IMR-90 (cell line): ENCODE measurements at regions not wholly inside any gene's neighbourhood (a gene's known extent, or its start where the extent isn't known, plus 50 kb on each side); places are given as distances from the start of the nearest gene placed in this dataset.

Experiments
- ATAC-seq: fragments of 200-7000 bp; cut with Tn5 transposase; 2 replicates; pipeline ENCODE4 v1.9.1; 2020; ENCODE audit warnings: low read depth, mild to moderate bottlenecking, moderate library complexity
- BruUV-seq: library from RNA; stranded (reverse); fragments of 400-500 nt; replicated peaks from 2 replicates; lab custom pipeline; 2021; lab: Mats Ljungman, UMichigan
- CTCF ChIA-PET: fragments of 300-600 bp; formaldehyde crosslinking; extraction: SDS; loops from one replicate; lab custom pipeline; 2021; ENCODE audit warnings: antibody characterized with exemption; lab: Yijun Ruan, JAX
- POLR2A ChIA-PET: fragments of 300-600 bp; sonication (Branson Sonifier 250); formaldehyde crosslinking; loops from one replicate; lab custom pipeline; 2022; ENCODE audit warnings: antibody characterized with exemption; ENCODE audit not compliant: unreplicated experiment; lab: Charles Lee
- DNase-seq: peaks from one replicate; pipeline ENCODE4 v3.0.0; 2013
- H2AFZ ChIP-seq: replicated peaks from 2 replicates; pipeline ENCODE3; 2013; ENCODE audit warnings: low read length, mild to moderate bottlenecking; ENCODE audit not compliant: poor library complexity
- H2AK5ac ChIP-seq: 2 replicates; pipeline ENCODE4 v1.6.1; 2013; ENCODE audit warnings: low read depth, low read length, inconsistent platforms
- H2AK9ac ChIP-seq: replicated peaks from 2 replicates; pipeline ENCODE3; 2013; ENCODE audit warnings: mild to moderate bottlenecking, low read depth, low read length, moderate library complexity; ENCODE audit not compliant: poor library complexity
- H2BK120ac ChIP-seq: 2 replicates; pipeline ENCODE4 v1.6.1; 2013; ENCODE audit warnings: low read depth, low read length, inconsistent platforms
- H2BK15ac ChIP-seq: 3 replicates; pipeline ENCODE4 v1.6.1; 2013; ENCODE audit warnings: low read depth, low read length, inconsistent platforms
- H2BK20ac ChIP-seq: 2 replicates; pipeline ENCODE4 v1.6.1; 2013; ENCODE audit warnings: low read depth, mild to moderate bottlenecking, inconsistent platforms, low read length, moderate library complexity
- H2BK5ac ChIP-seq: 2 replicates; pipeline ENCODE4 v1.6.1; 2013; ENCODE audit warnings: mild to moderate bottlenecking, low read depth, low read length, inconsistent platforms; ENCODE audit not compliant: poor library complexity, severe bottlenecking
- H3K14ac ChIP-seq: replicated peaks from 2 replicates; pipeline ENCODE4 v1.6.1; 2013; ENCODE audit warnings: low read depth, low read length, inconsistent platforms
- H3K18ac ChIP-seq: 2 replicates; pipeline ENCODE4 v1.6.1; 2013; ENCODE audit warnings: low read depth, low read length, control low read depth
- H3K23ac ChIP-seq: 2 replicates; pipeline ENCODE4 v1.6.1; 2013; ENCODE audit warnings: low read depth, low read length, inconsistent platforms
- H3K27ac ChIP-seq: 2 replicates; pipeline ENCODE4 v1.5.1; 2013; ENCODE audit warnings: mild to moderate bottlenecking, control low read depth, low read length; ENCODE audit not compliant: insufficient read depth
- H3K27me3 ChIP-seq: 2 replicates; pipeline ENCODE4 v1.6.1; 2013; ENCODE audit warnings: low read length; ENCODE audit not compliant: control insufficient read depth, insufficient read depth
- H3K36me3 ChIP-seq: 2 replicates; pipeline ENCODE4 v1.6.1; 2013; ENCODE audit warnings: low read length, mixed read lengths; ENCODE audit not compliant: control insufficient read depth, insufficient read depth
- H3K4ac ChIP-seq: 2 replicates; pipeline ENCODE4 v1.6.1; 2013; ENCODE audit warnings: low read depth, low read length, inconsistent platforms
- H3K4me1 ChIP-seq: 2 replicates; pipeline ENCODE4 v1.6.1; 2013; ENCODE audit warnings: low read length, mixed read lengths; ENCODE audit not compliant: control insufficient read depth, insufficient read depth
- H3K4me2 ChIP-seq: 2 replicates; pipeline ENCODE4 v1.6.1; 2013; ENCODE audit warnings: low read depth, mild to moderate bottlenecking, control low read depth, low read length, moderate library complexity
- H3K4me3 ChIP-seq: 2 replicates; pipeline ENCODE4 v1.5.1; 2013; ENCODE audit warnings: low read depth, mild to moderate bottlenecking, control low read depth, low read length, moderate library complexity; ENCODE audit not compliant: insufficient read depth
- H3K56ac ChIP-seq: 2 replicates; pipeline ENCODE4 v1.6.1; 2013; ENCODE audit warnings: low read length, inconsistent platforms; ENCODE audit not compliant: insufficient read depth; ENCODE audit errors: extremely low read depth
- H3K79me1 ChIP-seq, 2 experiments: 2 replicates each; pipeline ENCODE4 v1.6.1; 2013; ENCODE audit warnings: low read length in 2 of 2, inconsistent platforms in 1 of 2, low read depth in 1 of 2
- H3K9ac ChIP-seq: 2 replicates; pipeline ENCODE4 v1.6.1; 2013; ENCODE audit warnings: low read depth, low read length, control low read depth
- H3K9me1 ChIP-seq: 2 replicates; pipeline ENCODE4 v1.6.1; 2013; ENCODE audit warnings: low read length, inconsistent platforms; ENCODE audit not compliant: insufficient read depth
- H3K9me3 ChIP-seq: 2 replicates; pipeline ENCODE4 v1.6.1; 2013; ENCODE audit warnings: low read length; ENCODE audit not compliant: control insufficient read depth, insufficient read depth
- H4K20me1 ChIP-seq: 2 replicates; pipeline ENCODE4 v1.6.1; 2013; ENCODE audit warnings: low read length, inconsistent platforms; ENCODE audit not compliant: insufficient read depth
- H4K5ac ChIP-seq: 2 replicates; pipeline ENCODE4 v1.6.1; 2013; ENCODE audit warnings: mild to moderate bottlenecking, low read depth, low read length, control low read depth
- H4K8ac ChIP-seq, 2 experiments: 2 replicates each; pipeline ENCODE4 v1.6.1; 2013; ENCODE audit warnings: low read depth in 2 of 2, low read length in 2 of 2, control low read depth in 1 of 2, inconsistent platforms in 1 of 2
- H4K91ac ChIP-seq: 2 replicates; pipeline ENCODE4 v1.6.1; 2013; ENCODE audit warnings: low read depth, low read length, inconsistent platforms; ENCODE audit not compliant: insufficient read depth
- BHLHE40 ChIP-seq: fragments of 150-350 bp; IDR thresholded peaks from 2 replicates; pipeline ENCODE4 v1.6.1; 2016; ENCODE audit warnings: mild to moderate bottlenecking, low read depth, low read length
- CEBPB ChIP-seq: IDR thresholded peaks from 2 replicates; pipeline ENCODE4 v1.6.1; 2012; ENCODE audit warnings: low read depth, low read length, improper control_type of control experiment
- FOS ChIP-seq: fragments of 150-350 bp; IDR thresholded peaks from 2 replicates; pipeline ENCODE4 v1.6.1; 2016; ENCODE audit warnings: low read depth, low read length
- MAFK ChIP-seq: IDR thresholded peaks from 2 replicates; pipeline ENCODE4 v1.6.1; 2012; ENCODE audit warnings: low read depth, low read length, improper control_type of control experiment
- MAZ ChIP-seq: IDR thresholded peaks from 2 replicates; pipeline ENCODE4 v1.6.1; 2012; ENCODE audit warnings: low read depth, mild to moderate bottlenecking, low read length, improper control_type of control experiment, moderate library complexity, borderline replicate concordance
- MXI1 ChIP-seq: IDR thresholded peaks from 2 replicates; pipeline ENCODE4 v1.6.1; 2012; ENCODE audit warnings: low read depth, mild to moderate bottlenecking, low read length, moderate library complexity, borderline replicate concordance
- POLR2A ChIP-seq: IDR thresholded peaks from 2 replicates; pipeline ENCODE4 v1.6.1; 2012; ENCODE audit warnings: mild to moderate bottlenecking, low read depth, low read length
- RAD21 ChIP-seq: IDR thresholded peaks from 2 replicates; pipeline ENCODE4 v1.6.1; 2012; ENCODE audit warnings: low read length, improper control_type of control experiment
- RCOR1 ChIP-seq: IDR thresholded peaks from 2 replicates; pipeline ENCODE4 v1.6.1; 2012; ENCODE audit warnings: mild to moderate bottlenecking, low read length, improper control_type of control experiment; ENCODE audit not compliant: insufficient replicate concordance
- RFX5 ChIP-seq: IDR thresholded peaks from 2 replicates; pipeline ENCODE4 v1.8.0; 2012; ENCODE audit warnings: low read depth, mild to moderate bottlenecking, low read length, moderate library complexity
- SMC3 ChIP-seq: fragments of 150-350 bp; IDR thresholded peaks from 2 replicates; pipeline ENCODE4 v1.6.1; 2016; ENCODE audit warnings: low read depth, mild to moderate bottlenecking, antibody characterized with exemption, low read length, moderate library complexity
- WGBS, 2 experiments: methylation state at CpG; one replicate each; pipeline versions ENCODE4 v1.1.5 to v1.1.7; 2013; ENCODE audit warnings: missing lambda C conversion rate in 2 of 2; ENCODE audit not compliant: insufficient read length in 1 of 2; ENCODE audit errors: extremely low coverage in 2 of 2; 5-methylcytosine and 5-hydroxymethylcytosine counted together
- dilution Hi-C: fragments of 300-500 bp; cut with HindIII; formaldehyde crosslinking; loops from one replicate; pipeline ENCODE4 v1.14.3; 2018; ENCODE audit warnings: low sequenced_read_pairs; ENCODE audit not compliant: unreplicated experiment
- in situ Hi-C: fragments of 300-500 bp; cut with MboI; formaldehyde crosslinking; loops from 3 replicates; pipeline ENCODE4 v1.14.3; 2019; ENCODE audit warnings: low sequenced_read_pairs, inconsistent platforms, mixed read lengths
- intact Hi-C: fragments of 100-400 bp; cut with micrococcal nuclease; formaldehyde crosslinking; loops from 2 replicates; pipeline ENCODE4 v1.10.0; 2022
- TF ChIP-seq, protein P1 (sequence below): fragments of 150-350 bp; IDR thresholded peaks from 2 replicates; pipeline ENCODE4 v1.6.1; 2017; ENCODE audit warnings: mild to moderate bottlenecking, antibody characterized with exemption, low read length, low read depth
- TF ChIP-seq, protein P2 (sequence below): conservative IDR thresholded peaks from 2 replicates; pipeline ENCODE4 v1.5.1; 2012; ENCODE audit warnings: mild to moderate bottlenecking, low read depth, low read length, improper control_type of control experiment
- TF ChIP-seq, protein P3 (sequence below): fragments of 150-350 bp; IDR thresholded peaks from 2 replicates; pipeline ENCODE4 v1.6.1; 2016; ENCODE audit warnings: low read depth, mild to moderate bottlenecking, low read length, moderate library complexity, borderline replicate concordance

DNA sequence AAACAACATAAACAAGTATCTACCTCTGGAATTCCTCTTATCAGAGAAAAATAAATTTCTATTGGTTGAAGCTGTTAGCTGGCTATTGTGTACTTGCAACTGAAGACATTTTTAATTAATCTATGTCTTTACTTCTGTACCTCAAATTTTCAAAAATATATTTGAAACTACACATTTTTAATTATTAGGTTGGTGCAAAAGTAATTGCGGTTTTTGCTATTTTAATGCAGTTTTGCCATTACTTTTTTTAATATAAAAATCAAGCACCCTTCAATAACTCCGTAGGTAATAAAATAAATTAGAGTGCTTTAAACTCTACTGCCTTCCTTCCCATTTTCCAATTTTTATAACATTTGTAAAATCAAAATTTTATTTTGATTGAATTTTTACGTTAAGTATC, 262.1 kb upstream of the DUSP10 start:
- ATAC-seq: no peak
- no TSS peak for BruUV-seq
- intact Hi-C loops: no loop called here
- dilution Hi-C loops: no loop called here
- H3K4me3 ChIP-seq: no peak overlapping the region
- no peak for DNase-seq
- H3K23ac ChIP-seq: no peak overlapping the region
- no peak overlapping the region for H4K5ac ChIP-seq
- no peak overlapping the region for H2BK15ac ChIP-seq
- no peaks in the 10 kb centered on the region for H3K27me3 ChIP-seq
- no peak overlapping the region for H3K4me2 ChIP-seq
- H2AFZ ChIP-seq: no peak overlapping the region
- no peaks in the 10 kb centered on the region for H3K79me1 ChIP-seq
- in situ Hi-C loops: no loop called here
- no peak overlapping the region for H3K9ac ChIP-seq
- no peak overlapping the region for H4K91ac ChIP-seq
- H2AK9ac ChIP-seq: no peak overlapping the region
- H2AK5ac ChIP-seq: no peak overlapping the region
- TF ChIP-seq, protein P1, sequence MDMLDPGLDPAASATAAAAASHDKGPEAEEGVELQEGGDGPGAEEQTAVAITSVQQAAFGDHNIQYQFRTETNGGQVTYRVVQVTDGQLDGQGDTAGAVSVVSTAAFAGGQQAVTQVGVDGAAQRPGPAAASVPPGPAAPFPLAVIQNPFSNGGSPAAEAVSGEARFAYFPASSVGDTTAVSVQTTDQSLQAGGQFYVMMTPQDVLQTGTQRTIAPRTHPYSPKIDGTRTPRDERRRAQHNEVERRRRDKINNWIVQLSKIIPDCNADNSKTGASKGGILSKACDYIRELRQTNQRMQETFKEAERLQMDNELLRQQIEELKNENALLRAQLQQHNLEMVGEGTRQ: no peak
- TF ChIP-seq, protein P2, sequence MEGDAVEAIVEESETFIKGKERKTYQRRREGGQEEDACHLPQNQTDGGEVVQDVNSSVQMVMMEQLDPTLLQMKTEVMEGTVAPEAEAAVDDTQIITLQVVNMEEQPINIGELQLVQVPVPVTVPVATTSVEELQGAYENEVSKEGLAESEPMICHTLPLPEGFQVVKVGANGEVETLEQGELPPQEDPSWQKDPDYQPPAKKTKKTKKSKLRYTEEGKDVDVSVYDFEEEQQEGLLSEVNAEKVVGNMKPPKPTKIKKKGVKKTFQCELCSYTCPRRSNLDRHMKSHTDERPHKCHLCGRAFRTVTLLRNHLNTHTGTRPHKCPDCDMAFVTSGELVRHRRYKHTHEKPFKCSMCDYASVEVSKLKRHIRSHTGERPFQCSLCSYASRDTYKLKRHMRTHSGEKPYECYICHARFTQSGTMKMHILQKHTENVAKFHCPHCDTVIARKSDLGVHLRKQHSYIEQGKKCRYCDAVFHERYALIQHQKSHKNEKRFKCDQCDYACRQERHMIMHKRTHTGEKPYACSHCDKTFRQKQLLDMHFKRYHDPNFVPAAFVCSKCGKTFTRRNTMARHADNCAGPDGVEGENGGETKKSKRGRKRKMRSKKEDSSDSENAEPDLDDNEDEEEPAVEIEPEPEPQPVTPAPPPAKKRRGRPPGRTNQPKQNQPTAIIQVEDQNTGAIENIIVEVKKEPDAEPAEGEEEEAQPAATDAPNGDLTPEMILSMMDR: no peak
- TF ChIP-seq CEBPB (no peak), MAFK (no peak), SMC3 (no peak), MAZ (no peak), RCOR1 (no peak), BHLHE40 (no peak), RAD21 (no peak), POLR2A (no peak), MXI1 (no peak), RFX5 (no peak), FOS (no peak)
- TF ChIP-seq, protein P3, sequence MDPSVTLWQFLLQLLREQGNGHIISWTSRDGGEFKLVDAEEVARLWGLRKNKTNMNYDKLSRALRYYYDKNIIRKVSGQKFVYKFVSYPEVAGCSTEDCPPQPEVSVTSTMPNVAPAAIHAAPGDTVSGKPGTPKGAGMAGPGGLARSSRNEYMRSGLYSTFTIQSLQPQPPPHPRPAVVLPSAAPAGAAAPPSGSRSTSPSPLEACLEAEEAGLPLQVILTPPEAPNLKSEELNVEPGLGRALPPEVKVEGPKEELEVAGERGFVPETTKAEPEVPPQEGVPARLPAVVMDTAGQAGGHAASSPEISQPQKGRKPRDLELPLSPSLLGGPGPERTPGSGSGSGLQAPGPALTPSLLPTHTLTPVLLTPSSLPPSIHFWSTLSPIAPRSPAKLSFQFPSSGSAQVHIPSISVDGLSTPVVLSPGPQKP: no peak
- no peak overlapping the region for H2BK120ac ChIP-seq
- POLR2A ChIA-PET: no interaction called here
- no peak overlapping the region for H3K18ac ChIP-seq
- H3K9me1 ChIP-seq: no peaks in the 10 kb centered on the region; the same call in 1 of the 2 replicates
- H3K56ac ChIP-seq: no peak overlapping the region
- CTCF ChIA-PET: no interaction called here
- no peak overlapping the region for H2BK20ac ChIP-seq
- no peaks in the 10 kb centered on the region for H4K20me1 ChIP-seq
- H3K36me3 ChIP-seq: no peaks in the 10 kb centered on the region
- H3K14ac ChIP-seq: no peak overlapping the region
- no peak overlapping the region for H2BK5ac ChIP-seq
- WGBS, 2 experiments: no CpG with 5 or more reads among the region's 3 CpGs
- H3K4ac ChIP-seq: no peak overlapping the region
- no peak overlapping the region for H4K8ac ChIP-seq
- H3K4me1 ChIP-seq: no peaks in the 10 kb centered on the region
- H3K27ac ChIP-seq: no peak overlapping the region
- H3K9me3 ChIP-seq: no peaks in the 10 kb centered on the region
